Calu3 (cell line): ENCODE measurements at regions not wholly inside any gene's neighbourhood (a gene's known extent, or its start where the extent isn't known, plus 50 kb on each side); places are given as distances from the start of the nearest gene placed in this dataset.

Experiments used
- BruUV-seq: library from RNA; stranded (reverse); fragments of 400-500 nt; replicated peaks from 2 replicates; lab custom pipeline; 2021; lab: Mats Ljungman, UMichigan
- CTCF ChIA-PET: fragments of 300-600 bp; sonication (Branson Sonifier 250); formaldehyde crosslinking; loops from one replicate; lab custom pipeline; 2022; ENCODE audit warnings: antibody characterized with exemption; lab: Charles Lee
- DNase-seq: peaks from one replicate; pipeline ENCODE4 v3.0.0; 2022
- H3K27ac Mint-ChIP-seq: one replicate; pipeline ENCODE4 v1.8.0; 2022; ENCODE audit warnings: mixed read lengths; ENCODE audit not compliant: unreplicated experiment
- H3K27me3 Mint-ChIP-seq: one replicate; pipeline ENCODE4 v1.8.0; 2022; ENCODE audit warnings: mixed read lengths; ENCODE audit not compliant: unreplicated experiment
- H3K36me3 Mint-ChIP-seq: one replicate; pipeline ENCODE4 v1.8.0; 2022; ENCODE audit warnings: mild to moderate bottlenecking, moderate library complexity, mixed read lengths; ENCODE audit not compliant: insufficient read depth, unreplicated experiment
- H3K4me1 Mint-ChIP-seq: one replicate; pipeline ENCODE4 v1.8.0; 2022; ENCODE audit warnings: mild to moderate bottlenecking, low read depth, mixed read lengths; ENCODE audit not compliant: unreplicated experiment
- H3K4me3 Mint-ChIP-seq: one replicate; pipeline ENCODE4 v1.8.0; 2022; ENCODE audit warnings: mild to moderate bottlenecking, low read depth, moderate library complexity, mixed read lengths; ENCODE audit not compliant: unreplicated experiment
- H3K9me3 Mint-ChIP-seq: one replicate; pipeline ENCODE4 v1.8.0; 2022; ENCODE audit warnings: low read depth, mixed read lengths; ENCODE audit not compliant: unreplicated experiment
- CTCF ChIP-seq: fragments of 200-600 bp; IDR thresholded peaks from one replicate; pipeline ENCODE4 v1.8.0; 2022; ENCODE audit warnings: antibody characterized with exemption; ENCODE audit not compliant: unreplicated experiment
- intact Hi-C: fragments of 100-400 bp; cut with micrococcal nuclease; formaldehyde crosslinking; loops from one replicate; pipeline ENCODE4 v1.10.0; 2022; ENCODE audit not compliant: unreplicated experiment

GRCh38 chr17:73731733-73732132 is 87.5 kb upstream of the SDK2 start:
- BruUV-seq = no TSS peak
- CTCF ChIA-PET = no interaction called here
- H3K27ac Mint-ChIP-seq = no peak overlapping the region
- no peak for DNase-seq
- H3K9me3 Mint-ChIP-seq = no peaks in the 10 kb centered on the region
- H3K36me3 Mint-ChIP-seq = no peaks in the 10 kb centered on the region
- H3K4me3 Mint-ChIP-seq = no peak overlapping the region
- H3K27me3 Mint-ChIP-seq = peaks cover 88% of the 10 kb centered on the region
- intact Hi-C loops = no loop called here
- TF ChIP-seq CTCF = no peak
- H3K4me1 Mint-ChIP-seq = no peaks in the 10 kb centered on the region

- no peak for TF ChIP-seq CTCF
- intact Hi-C loops = no loop called here
- H3K4me3 Mint-ChIP-seq = no peak overlapping the region
- no peaks in the 10 kb centered on the region for H3K36me3 Mint-ChIP-seq
- no peaks in the 10 kb centered on the region for H3K9me3 Mint-ChIP-seq
- no peaks in the 10 kb centered on the region for H3K4me1 Mint-ChIP-seq
- peaks cover 97% of the 10 kb centered on the region for H3K27me3 Mint-ChIP-seq
- BruUV-seq = no TSS peak
- no peak overlapping the region for H3K27ac Mint-ChIP-seq
- CTCF ChIA-PET = no interaction called here
- DNase-seq = no peak
Observed at GRCh38 chr17:73733517-73733916, 89.3 kb upstream of the SDK2 start.

GRCh38 chr17:73735245-73735644 is 91.0 kb upstream of the SDK2 start:
- no peak overlapping the region for H3K4me3 Mint-ChIP-seq
- intact Hi-C loops = no loop called here
- no peak for TF ChIP-seq CTCF
- H3K27ac Mint-ChIP-seq = no peak overlapping the region
- no peaks in the 10 kb centered on the region for H3K9me3 Mint-ChIP-seq
- DNase-seq = no peak
- CTCF ChIA-PET = no interaction called here
- H3K36me3 Mint-ChIP-seq = no peaks in the 10 kb centered on the region
- H3K4me1 Mint-ChIP-seq = no peaks in the 10 kb centered on the region
- H3K27me3 Mint-ChIP-seq = peaks cover 100% of the 10 kb centered on the region
- BruUV-seq = no TSS peak

- no peak overlapping the region for H3K4me3 Mint-ChIP-seq
- peaks cover 100% of the 10 kb centered on the region for H3K27me3 Mint-ChIP-seq
- BruUV-seq = no TSS peak
- intact Hi-C loops = no loop called here
- H3K4me1 Mint-ChIP-seq = no peaks in the 10 kb centered on the region
- H3K36me3 Mint-ChIP-seq = no peaks in the 10 kb centered on the region
- TF ChIP-seq CTCF = no peak
- H3K27ac Mint-ChIP-seq = no peak overlapping the region
- no peak for DNase-seq
- CTCF ChIA-PET = interaction anchor here (1.1 kb wide), 1 partner anchor 19 kb away, joined by 3 read pairs; no protein-coding TSS in a partner anchor
- H3K9me3 Mint-ChIP-seq = no peaks in the 10 kb centered on the region
Observed at GRCh38 chr17:73738751-73739575, 94.7 kb upstream of the SDK2 start.
